ENCODE measurements at regions not wholly inside any gene's neighbourhood (a gene's known extent, or its start where the extent isn't known, plus 50 kb on each side); places are given as distances from the start of the nearest gene placed in this dataset.

DNA sequence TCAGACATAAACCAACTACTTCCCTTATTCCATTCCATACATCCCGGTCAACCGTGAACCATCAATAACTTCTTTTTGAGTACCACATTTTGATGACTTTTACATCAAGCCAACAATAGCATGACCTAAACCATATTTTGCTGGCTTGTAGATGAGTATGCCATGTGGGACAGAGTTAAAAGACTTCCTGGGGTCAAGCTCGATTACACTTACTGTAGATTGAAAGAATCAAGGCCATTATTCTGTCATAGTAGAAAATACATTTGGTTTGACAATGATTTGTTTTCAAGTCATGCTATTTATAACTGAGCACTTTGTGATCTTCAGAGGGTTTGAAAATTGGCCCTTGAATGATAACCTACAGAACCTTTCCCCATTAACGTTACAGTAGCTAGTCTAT lies 1086.9 kb upstream of the PCDH20 start:
- Histone ChIP-seq H4K5ac (ENCODE audit: low read length) (no peak overlapping the region), H3K9ac (ENCODE audit: low read length) (no peak overlapping the region), H2BK120ac (ENCODE audit: low read depth, low read length) (no peak overlapping the region), H2AK5ac (ENCODE audit: low read length) (no peak overlapping the region), H2BK15ac (replicated peaks; ENCODE audit: low read depth) (no peak overlapping the region), H3K18ac (ENCODE audit: low read length) (no peak overlapping the region), H3K4me2 (ENCODE audit: low read length) (no peak overlapping the region), H3K36me3 (ENCODE audit: control insufficient read depth, insufficient read depth, low read length) (no peaks in the 10 kb centered on the region), H3K4ac (ENCODE audit: low read depth, low read length) (no peak overlapping the region), H3K79me2 (ENCODE audit: control insufficient read depth, insufficient read depth, low read length) (no peaks in the 10 kb centered on the region), H3K4me1 (ENCODE audit: control insufficient read depth, low read depth, low read length) (no peaks in the 10 kb centered on the region), H3K27ac (ENCODE audit: low read depth, low read length) (no peak overlapping the region), H3K56ac (ENCODE audit: low read length) (no peak overlapping the region), H3K23ac (ENCODE audit: low read length) (no peak overlapping the region), H2BK5ac (ENCODE audit: low read length) (no peak overlapping the region), H3K4me3 (ENCODE audit: low read length) (no peak overlapping the region), H3K27me3 (ENCODE audit: insufficient read depth, low read length, poor library complexity) (no peaks in the 10 kb centered on the region), H3K79me1 (ENCODE audit: low read length) (no peaks in the 10 kb centered on the region), H4K8ac (ENCODE audit: low read depth, low read length) (no peak overlapping the region)
- 100% methylated on average over 2 of the region's 4 CpGs for WGBS (ENCODE audit: extremely low coverage, insufficient coverage, low lambda C conversion rate)
- DNase-seq = no peak

GRCh38 chr13:62489731-62490130 lies 1074.1 kb upstream of the PCDH20 start:
- H4K8ac ChIP-seq (ENCODE audit: low read depth, low read length) = no peak overlapping the region
- H3K27ac ChIP-seq (ENCODE audit: low read depth, low read length) = no peak overlapping the region
- no peak overlapping the region for H3K18ac ChIP-seq (ENCODE audit: low read length)
- no peak overlapping the region for H3K4me3 ChIP-seq (ENCODE audit: low read length)
- DNase-seq = no peak
- no peaks in the 10 kb centered on the region for H3K36me3 ChIP-seq (ENCODE audit: control insufficient read depth, insufficient read depth, low read length)
- no peak overlapping the region for H3K4me2 ChIP-seq (ENCODE audit: low read length)
- no peak overlapping the region for H3K4ac ChIP-seq (ENCODE audit: low read depth, low read length)
- H3K79me1 ChIP-seq (ENCODE audit: low read length) = no peaks in the 10 kb centered on the region
- no peak overlapping the region for H3K23ac ChIP-seq (ENCODE audit: low read length)
- no peak overlapping the region for H2AK5ac ChIP-seq (ENCODE audit: low read length)
- no peak overlapping the region for H3K9ac ChIP-seq (ENCODE audit: low read length)
- H3K27me3 ChIP-seq (ENCODE audit: insufficient read depth, low read length, poor library complexity) = no peaks in the 10 kb centered on the region
- H2BK15ac ChIP-seq (replicated peaks; ENCODE audit: low read depth) = no peak overlapping the region
- no peak overlapping the region for H2BK120ac ChIP-seq (ENCODE audit: low read depth, low read length)
- no peak overlapping the region for H3K56ac ChIP-seq (ENCODE audit: low read length)
- no peaks in the 10 kb centered on the region for H3K79me2 ChIP-seq (ENCODE audit: control insufficient read depth, insufficient read depth, low read length)
- no peaks in the 10 kb centered on the region for H3K4me1 ChIP-seq (ENCODE audit: control insufficient read depth, low read depth, low read length)
- no CpG with 5 or more reads among the region's 1 CpG for WGBS (ENCODE audit: extremely low coverage, insufficient coverage, low lambda C conversion rate)
- H4K5ac ChIP-seq (ENCODE audit: low read length) = no peak overlapping the region
- no peak overlapping the region for H2BK5ac ChIP-seq (ENCODE audit: low read length)

- H3K18ac ChIP-seq (ENCODE audit: low read length) = no peak overlapping the region
- no peak overlapping the region for H2BK120ac ChIP-seq (ENCODE audit: low read depth, low read length)
- no peak overlapping the region for H3K56ac ChIP-seq (ENCODE audit: low read length)
- H3K27me3 ChIP-seq (ENCODE audit: insufficient read depth, low read length, poor library complexity) = no peaks in the 10 kb centered on the region
- no peak overlapping the region for H3K4ac ChIP-seq (ENCODE audit: low read depth, low read length)
- no peak overlapping the region for H2AK5ac ChIP-seq (ENCODE audit: low read length)
- no peak overlapping the region for H3K4me3 ChIP-seq (ENCODE audit: low read length)
- H3K27ac ChIP-seq (ENCODE audit: low read depth, low read length) = no peak overlapping the region
- H4K5ac ChIP-seq (ENCODE audit: low read length) = no peak overlapping the region
- H3K79me1 ChIP-seq (ENCODE audit: low read length) = no peaks in the 10 kb centered on the region
- no peaks in the 10 kb centered on the region for H3K79me2 ChIP-seq (ENCODE audit: control insufficient read depth, insufficient read depth, low read length)
- H3K36me3 ChIP-seq (ENCODE audit: control insufficient read depth, insufficient read depth, low read length) = no peaks in the 10 kb centered on the region
- WGBS (ENCODE audit: extremely low coverage, insufficient coverage, low lambda C conversion rate) = no CpG with 5 or more reads among the region's 1 CpG
- H3K4me2 ChIP-seq (ENCODE audit: low read length) = no peak overlapping the region
- H3K4me1 ChIP-seq (ENCODE audit: control insufficient read depth, low read depth, low read length) = peaks cover 4% of the 10 kb centered on the region
- no peak overlapping the region for H3K9ac ChIP-seq (ENCODE audit: low read length)
- no peak overlapping the region for H2BK5ac ChIP-seq (ENCODE audit: low read length)
- no peak overlapping the region for H4K8ac ChIP-seq (ENCODE audit: low read depth, low read length)
- no peak overlapping the region for H3K23ac ChIP-seq (ENCODE audit: low read length)
- peak; percentile 93 for DNase-seq
- no peak overlapping the region for H2BK15ac ChIP-seq (replicated peaks; ENCODE audit: low read depth)
Measured at GRCh38 chr13:62483774-62484173, 1068.1 kb upstream of the PCDH20 start.

- no peak overlapping the region for H4K5ac ChIP-seq (ENCODE audit: low read length)
- no peak overlapping the region for H3K56ac ChIP-seq (ENCODE audit: low read length)
Measured at GRCh38 chr13:62482351-62482750, 1066.7 kb upstream of the PCDH20 start.

GRCh38 chr13:62473944-62474237 lies 1058.2 kb upstream of the PCDH20 start:
- Histone ChIP-seq H3K4me1 (ENCODE audit: control insufficient read depth, low read depth, low read length) (peaks cover 7% of the 10 kb centered on the region), H3K4ac (ENCODE audit: low read depth, low read length) (no peak overlapping the region), H2AK5ac (ENCODE audit: low read length) (peak overlapping the region; percentile 73), H3K18ac (ENCODE audit: low read length) (peak overlapping the region; percentile 76), H2BK15ac (replicated peaks; ENCODE audit: low read depth) (no peak overlapping the region), H3K9ac (ENCODE audit: low read length) (peak overlapping the region; percentile 25), H2BK120ac (ENCODE audit: low read depth, low read length) (peak overlapping the region; percentile 51), H3K79me2 (ENCODE audit: control insufficient read depth, insufficient read depth, low read length) (no peaks in the 10 kb centered on the region), H4K5ac (ENCODE audit: low read length) (peak overlapping the region; percentile 61), H3K79me1 (ENCODE audit: low read length) (no peaks in the 10 kb centered on the region), H2BK5ac (ENCODE audit: low read length) (peak overlapping the region; percentile 98), H3K56ac (ENCODE audit: low read length) (peak overlapping the region; percentile 79), H3K27me3 (ENCODE audit: insufficient read depth, low read length, poor library complexity) (no peaks in the 10 kb centered on the region), H3K4me2 (ENCODE audit: low read length) (no peak overlapping the region), H3K36me3 (ENCODE audit: control insufficient read depth, insufficient read depth, low read length) (no peaks in the 10 kb centered on the region), H3K27ac (ENCODE audit: low read depth, low read length) (peak overlapping the region; percentile 76), H4K8ac (ENCODE audit: low read depth, low read length) (no peak overlapping the region), H3K4me3 (ENCODE audit: low read length) (no peak overlapping the region), H3K23ac (ENCODE audit: low read length) (no peak overlapping the region)
- WGBS (ENCODE audit: extremely low coverage, insufficient coverage, low lambda C conversion rate) = no CpG with 5 or more reads among the region's 3 CpGs
- no peak for DNase-seq

More at GRCh38 chr13:62482351-62482750, 1066.7 kb upstream of the PCDH20 start:
- Histone ChIP-seq H3K4me2 (ENCODE audit: low read length) (no peak overlapping the region), H3K79me2 (ENCODE audit: control insufficient read depth, insufficient read depth, low read length) (no peaks in the 10 kb centered on the region), H3K4ac (ENCODE audit: low read depth, low read length) (no peak overlapping the region), H3K9ac (ENCODE audit: low read length) (no peak overlapping the region), H2BK120ac (ENCODE audit: low read depth, low read length) (no peak overlapping the region), H3K79me1 (ENCODE audit: low read length) (no peaks in the 10 kb centered on the region), H2AK5ac (ENCODE audit: low read length) (no peak overlapping the region), H3K4me3 (ENCODE audit: low read length) (no peak overlapping the region), H2BK15ac (replicated peaks; ENCODE audit: low read depth) (no peak overlapping the region), H3K27me3 (ENCODE audit: insufficient read depth, low read length, poor library complexity) (no peaks in the 10 kb centered on the region), H3K18ac (ENCODE audit: low read length) (no peak overlapping the region), H3K4me1 (ENCODE audit: control insufficient read depth, low read depth, low read length) (peaks cover 4% of the 10 kb centered on the region), H3K36me3 (ENCODE audit: control insufficient read depth, insufficient read depth, low read length) (no peaks in the 10 kb centered on the region), H3K23ac (ENCODE audit: low read length) (no peak overlapping the region), H3K27ac (ENCODE audit: low read depth, low read length) (no peak overlapping the region), H4K8ac (ENCODE audit: low read depth, low read length) (no peak overlapping the region), H2BK5ac (ENCODE audit: low read length) (no peak overlapping the region)
- DNase-seq = no peak
- no CpG with 5 or more reads among the region's 3 CpGs for WGBS (ENCODE audit: extremely low coverage, insufficient coverage, low lambda C conversion rate)

GRCh38 chr13:62473190-62473943 lies 1057.7 kb upstream of the PCDH20 start:
- H2BK120ac ChIP-seq (ENCODE audit: low read depth, low read length) = no peak overlapping the region
- H2BK15ac ChIP-seq (replicated peaks; ENCODE audit: low read depth) = no peak overlapping the region
- no peak overlapping the region for H3K4me2 ChIP-seq (ENCODE audit: low read length)
- H3K56ac ChIP-seq (ENCODE audit: low read length) = peak overlapping the region; percentile 79
- H3K18ac ChIP-seq (ENCODE audit: low read length) = peak overlapping the region; percentile 76
- peak overlapping the region; percentile 73 for H2AK5ac ChIP-seq (ENCODE audit: low read length)
- H3K27me3 ChIP-seq (ENCODE audit: insufficient read depth, low read length, poor library complexity) = no peaks in the 10 kb centered on the region
- DNase-seq = peak; percentile 38
- peak overlapping the region; percentile 76 for H3K27ac ChIP-seq (ENCODE audit: low read depth, low read length)
- no CpG with 5 or more reads among the region's 2 CpGs for WGBS (ENCODE audit: extremely low coverage, insufficient coverage, low lambda C conversion rate)
- no peaks in the 10 kb centered on the region for H3K79me1 ChIP-seq (ENCODE audit: low read length)
- no peaks in the 10 kb centered on the region for H3K79me2 ChIP-seq (ENCODE audit: control insufficient read depth, insufficient read depth, low read length)
- peaks cover 7% of the 10 kb centered on the region for H3K4me1 ChIP-seq (ENCODE audit: control insufficient read depth, low read depth, low read length)
- no peak overlapping the region for H3K23ac ChIP-seq (ENCODE audit: low read length)
- peak overlapping the region; percentile 98 for H2BK5ac ChIP-seq (ENCODE audit: low read length)
- H4K5ac ChIP-seq (ENCODE audit: low read length) = peak overlapping the region; percentile 61
- H3K9ac ChIP-seq (ENCODE audit: low read length) = peak overlapping the region; percentile 25
- H4K8ac ChIP-seq (ENCODE audit: low read depth, low read length) = no peak overlapping the region
- no peaks in the 10 kb centered on the region for H3K36me3 ChIP-seq (ENCODE audit: control insufficient read depth, insufficient read depth, low read length)
- H3K4me3 ChIP-seq (ENCODE audit: low read length) = no peak overlapping the region
- H3K4ac ChIP-seq (ENCODE audit: low read depth, low read length) = no peak overlapping the region
